Kasumi-1 (cell line): ENCODE measurements at regions not wholly inside any gene's neighbourhood (a gene's known extent, or its start where the extent isn't known, plus 50 kb on each side); places are given as distances from the start of the nearest gene placed in this dataset.

Experiments
- DNase-seq, 2 experiments: peaks; one replicate each; lab custom pipeline; 2025; lab: John Stamatoyannopoulos, UW

DNA sequence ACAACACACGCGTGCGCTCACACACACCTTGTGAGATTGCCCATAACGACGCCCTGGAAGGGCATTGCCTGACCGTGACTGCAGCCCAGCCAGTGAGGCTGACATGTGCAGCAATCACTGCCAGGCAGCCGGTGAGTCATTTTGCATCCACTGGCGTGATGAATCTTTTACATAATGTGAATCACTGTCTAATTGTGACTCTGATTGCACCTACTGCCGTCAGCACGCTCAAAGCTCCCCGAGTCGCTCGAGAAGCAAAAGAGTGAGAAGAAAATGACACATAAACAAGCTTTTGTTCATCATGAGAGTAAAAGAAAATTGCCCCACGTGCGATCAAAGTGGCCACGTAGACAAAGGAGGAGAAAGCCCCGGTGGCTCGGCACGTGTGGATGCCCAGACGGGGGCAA lies 117.4 kb upstream of the PFKP start:
- DNase-seq: no peak

DNA sequence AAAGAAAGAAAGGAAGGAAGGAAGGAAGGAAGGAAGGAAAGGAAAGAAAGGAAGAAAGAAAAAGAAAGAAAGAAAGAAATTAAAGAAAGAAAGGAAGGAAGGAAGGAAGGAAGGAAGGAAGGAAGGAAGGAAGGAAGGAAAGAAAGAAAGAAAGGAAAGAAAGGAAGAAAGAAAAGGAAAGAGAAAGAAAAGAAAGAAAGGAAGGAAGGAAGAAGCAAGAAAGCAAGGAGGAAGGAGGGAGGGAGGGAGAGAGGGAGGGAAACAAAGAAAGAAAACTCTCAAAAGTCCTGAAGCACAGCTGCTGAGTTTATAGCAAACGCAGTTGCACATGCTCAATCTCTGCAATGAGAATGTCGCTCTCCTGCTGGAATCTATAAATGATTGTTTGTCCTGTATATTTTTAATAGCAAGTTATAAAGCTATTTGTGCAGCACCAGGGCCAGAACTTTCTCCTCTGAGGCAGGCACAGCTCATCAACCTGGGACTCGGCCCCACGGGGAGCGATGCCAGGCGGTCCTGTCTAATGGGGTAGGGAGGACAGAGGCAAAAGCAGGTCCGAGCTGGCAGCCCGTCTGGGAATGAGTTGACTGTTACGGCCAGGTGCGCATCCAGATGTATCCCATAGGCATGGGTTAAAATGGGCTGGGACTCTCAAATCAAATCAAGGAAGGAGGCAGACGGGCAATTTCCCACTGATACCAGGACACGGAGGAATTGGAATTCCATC lies 118.0 kb upstream of the PFKP start:
- DNase-seq: no peak

DNA sequence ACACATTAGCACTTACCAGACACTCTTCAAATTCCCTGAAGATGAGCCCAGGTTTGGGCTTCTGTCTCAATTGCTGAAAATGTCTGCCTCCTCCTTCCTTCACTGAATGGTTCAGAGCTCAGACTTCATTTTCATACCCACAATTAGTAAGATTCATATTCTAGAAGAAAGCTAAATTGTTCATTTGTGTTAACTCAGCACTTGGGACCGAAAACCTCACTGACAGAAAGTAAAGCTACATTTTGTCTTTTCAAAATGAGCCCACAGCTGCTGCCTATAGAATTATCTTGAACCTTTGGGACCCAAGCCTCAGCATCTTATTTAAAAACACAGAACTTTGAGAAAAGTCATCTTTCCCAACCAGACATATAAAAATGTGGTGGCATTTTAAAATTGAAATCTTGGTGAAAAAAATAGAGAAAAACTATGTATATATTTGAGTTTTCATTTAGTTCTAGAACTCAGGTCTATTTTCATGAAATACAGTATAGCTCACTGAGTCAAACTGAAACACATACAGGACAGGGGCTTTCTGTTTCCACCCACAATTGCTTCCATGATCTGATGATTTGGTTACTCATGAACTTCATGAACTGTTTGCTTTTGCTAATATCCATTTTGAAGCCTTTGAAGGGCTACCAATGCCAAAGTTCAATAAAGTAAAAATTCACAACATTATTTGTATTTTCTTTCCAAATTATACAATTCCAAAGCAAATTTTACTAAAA lies 119.1 kb upstream of the PFKP start:
- DNase-seq: no peak

DNA sequence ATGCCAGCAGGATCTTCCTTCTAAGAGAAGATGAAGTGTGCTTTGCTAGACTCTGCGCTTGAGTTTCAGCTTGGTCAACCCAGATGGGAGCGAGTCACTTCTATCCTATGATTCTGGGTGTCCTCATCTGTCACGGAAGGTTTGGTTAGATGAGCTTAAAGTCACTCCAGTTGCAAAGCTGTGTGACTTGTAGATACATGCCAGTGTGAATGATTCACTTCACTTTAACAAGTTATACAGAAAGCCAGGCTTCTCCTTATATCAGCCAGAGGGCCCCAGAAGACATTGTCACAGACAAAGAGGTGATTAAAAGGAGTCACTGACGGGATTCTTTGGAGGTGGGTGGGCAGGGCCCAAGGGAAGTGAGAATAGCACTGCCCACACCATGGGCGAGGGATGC lies 122.6 kb upstream of the PFKP start:
- no peak for DNase-seq

DNA sequence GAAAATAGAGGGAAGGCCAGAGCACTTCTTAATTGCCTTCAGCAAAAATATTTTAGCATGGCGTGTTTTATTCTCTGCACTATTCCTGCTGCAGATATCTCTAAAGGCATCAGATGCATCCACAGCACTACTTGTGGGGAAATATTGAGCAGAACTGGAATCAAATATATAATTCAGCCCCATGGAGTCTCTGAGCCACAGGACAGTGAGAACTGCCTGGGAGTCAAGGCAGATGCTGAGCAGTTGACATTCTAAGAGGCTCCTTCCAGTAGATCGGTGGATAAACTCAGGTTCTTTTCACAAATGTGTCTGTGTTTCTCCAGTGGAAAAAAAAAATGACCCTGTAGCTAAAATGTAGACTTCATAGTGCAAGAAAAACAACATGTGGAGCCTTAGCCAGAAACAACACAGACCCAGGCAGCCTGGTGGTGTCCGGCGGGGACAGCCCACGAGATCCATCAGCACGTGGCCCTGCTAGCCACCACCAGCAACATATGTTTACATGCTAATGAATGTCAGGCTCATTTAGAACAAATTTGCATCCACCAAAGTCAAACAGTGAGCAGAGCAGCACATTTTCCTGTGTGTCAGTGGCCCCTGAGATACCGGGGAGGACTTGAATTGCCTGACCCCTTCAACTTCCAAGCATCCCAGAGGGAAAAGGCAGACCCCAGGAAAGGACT lies 123.3 kb upstream of the PFKP start:
- DNase-seq: no peak

DNA sequence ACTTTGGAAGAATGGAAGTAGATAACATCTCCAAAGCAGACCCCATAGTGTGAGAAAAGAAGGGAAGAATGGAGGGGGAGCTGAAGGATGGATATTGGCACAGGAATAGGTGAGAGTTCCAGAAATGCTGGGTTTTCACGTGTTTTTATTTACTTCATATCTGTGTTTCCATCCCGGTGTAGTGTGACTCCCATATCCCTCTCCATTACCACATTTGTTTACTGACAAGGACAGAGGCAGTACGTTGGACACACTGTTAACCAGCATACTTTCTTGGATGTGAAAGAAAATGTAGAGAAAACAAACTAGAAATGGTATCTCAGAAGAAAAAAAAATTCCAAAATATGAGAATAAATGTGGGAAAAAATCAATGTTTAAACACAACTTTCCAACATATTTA lies 124.4 kb upstream of the PFKP start:
- no peak for DNase-seq

DNA sequence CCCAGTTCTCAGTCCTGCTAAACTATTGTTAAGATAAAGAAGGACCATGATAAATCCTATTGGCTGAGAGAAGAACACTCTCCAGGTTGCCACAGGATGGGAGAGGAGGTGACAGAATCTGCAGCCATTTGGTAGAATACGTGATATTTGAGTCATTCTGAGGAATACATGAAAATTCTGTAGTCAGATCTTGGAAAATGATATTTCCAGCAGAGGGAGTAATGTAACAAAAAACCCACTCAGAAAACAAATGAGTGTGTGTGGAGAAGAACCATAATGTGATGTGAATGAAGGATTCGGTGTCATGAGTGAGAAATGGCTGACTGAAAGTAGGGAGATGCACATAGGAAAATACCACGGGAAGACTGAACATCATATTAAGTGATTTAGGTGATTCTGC lies 128.5 kb upstream of the PFKP start:
- DNase-seq: no peak

DNA sequence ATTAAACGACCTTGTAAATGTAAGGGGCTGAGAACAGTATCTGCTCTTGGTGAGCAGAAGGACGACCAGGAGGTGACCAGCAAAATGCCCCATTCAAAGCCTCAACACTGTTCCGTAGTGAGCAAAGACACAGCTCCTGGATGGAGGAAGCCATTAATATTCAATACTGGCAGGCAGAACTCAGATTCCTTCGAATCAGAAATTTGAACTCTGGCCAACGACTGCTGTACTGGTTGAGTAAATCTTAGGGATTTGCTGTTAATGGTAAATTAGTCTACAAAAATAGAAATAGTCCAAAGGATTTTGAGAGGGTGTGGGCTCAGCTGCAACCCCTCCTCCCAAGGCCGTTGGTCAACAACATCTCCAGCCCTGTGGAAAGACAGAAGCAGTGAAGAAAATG lies 130.5 kb upstream of the PFKP start:
- no peak for DNase-seq

DNA sequence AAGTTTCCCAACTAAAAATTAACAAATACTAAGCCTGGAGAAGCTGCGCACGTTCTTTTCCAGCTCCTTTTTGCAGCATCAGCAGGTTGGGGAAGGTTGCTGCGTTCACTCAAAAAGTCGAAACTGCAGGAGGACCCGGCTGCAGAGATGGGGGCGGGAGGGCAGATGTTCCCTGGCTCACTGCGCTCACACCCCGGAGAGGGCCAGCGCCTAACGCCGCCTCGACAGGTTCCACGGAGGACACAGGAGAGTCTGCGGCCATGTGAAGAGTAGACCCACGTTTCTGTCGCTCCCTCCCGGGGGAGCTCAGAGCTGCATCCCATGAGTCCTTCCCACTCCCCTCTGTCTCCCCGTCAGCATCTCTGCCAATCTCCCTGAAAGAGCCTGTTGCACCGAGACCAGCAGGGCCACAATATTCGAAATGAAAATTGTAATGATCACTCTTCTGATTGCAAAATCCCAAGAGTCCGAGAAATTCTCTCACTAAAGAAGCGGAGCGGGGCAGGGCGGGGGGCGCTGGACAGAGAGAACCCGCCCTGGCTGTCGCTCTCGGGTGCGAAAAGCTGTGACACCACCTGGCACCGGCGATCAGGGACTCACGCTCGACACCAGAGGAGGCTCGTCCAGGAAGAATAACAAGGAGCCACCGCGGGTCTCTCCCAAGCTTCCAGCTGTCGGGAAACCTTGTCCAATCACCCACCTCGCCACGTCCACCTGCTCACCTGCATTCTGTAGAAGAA lies 131.5 kb upstream of the PFKP start:
- DNase-seq: no peak

DNA sequence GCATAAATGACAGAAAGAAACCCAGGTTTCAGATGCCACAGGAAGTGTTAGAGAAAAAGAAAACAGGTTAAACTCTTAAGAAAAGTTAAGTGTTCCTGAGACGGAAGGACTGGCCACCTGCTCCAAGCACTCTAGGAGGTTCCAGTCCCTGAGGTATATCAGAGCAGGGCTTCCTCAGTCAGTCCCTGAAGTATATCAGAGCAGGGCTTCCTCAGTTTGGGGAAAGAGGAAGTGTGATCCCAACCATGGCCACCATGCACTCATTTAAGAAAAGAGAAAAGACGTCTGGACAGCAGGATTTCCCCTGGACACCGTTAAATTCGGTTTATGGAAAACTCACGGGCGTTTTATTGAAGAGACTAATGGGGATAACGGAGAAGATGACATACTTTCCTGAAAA lies 133.4 kb upstream of the PFKP start:
- peak; percentile 27 to 30 for DNase-seq

DNA sequence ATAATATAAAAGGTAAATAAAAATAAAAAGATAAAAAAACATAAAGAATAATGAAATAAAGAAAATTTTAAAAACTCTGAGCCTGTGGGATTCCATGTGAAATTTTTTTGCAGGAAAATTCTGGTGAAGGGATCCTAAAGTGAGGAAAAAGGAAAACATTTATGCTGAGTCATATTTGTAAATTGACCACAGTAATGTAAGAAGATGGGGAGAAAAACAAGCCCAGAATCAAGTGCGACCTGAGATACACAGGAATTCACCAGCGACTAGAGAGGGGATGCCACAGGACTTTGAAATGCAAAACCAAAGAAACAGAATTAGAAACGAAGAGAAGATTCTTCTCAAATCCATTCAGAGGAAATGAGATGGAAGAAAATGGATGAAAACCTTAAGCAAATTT lies 133.8 kb upstream of the PFKP start:
- DNase-seq: no peak

DNA sequence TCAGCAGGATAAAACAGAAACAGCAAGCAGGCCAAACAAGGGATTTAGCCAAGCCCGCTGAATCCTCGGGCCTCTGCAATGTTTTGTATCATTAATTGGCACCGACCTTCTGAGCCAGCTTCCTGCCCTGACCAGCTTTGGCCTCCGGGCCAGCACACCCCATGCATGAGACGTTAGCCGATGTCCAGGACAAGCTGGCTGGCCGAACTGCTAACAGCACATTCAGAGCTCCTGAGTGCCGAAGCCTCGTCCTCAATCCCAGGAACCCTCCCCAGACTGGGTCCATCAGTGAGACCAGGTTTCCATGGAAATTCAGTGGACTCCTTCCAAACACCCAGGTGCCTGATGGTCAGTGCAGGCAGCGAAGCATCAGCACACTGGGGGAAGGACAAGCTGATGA lies 134.3 kb upstream of the PFKP start:
- DNase-seq: no peak

DNA sequence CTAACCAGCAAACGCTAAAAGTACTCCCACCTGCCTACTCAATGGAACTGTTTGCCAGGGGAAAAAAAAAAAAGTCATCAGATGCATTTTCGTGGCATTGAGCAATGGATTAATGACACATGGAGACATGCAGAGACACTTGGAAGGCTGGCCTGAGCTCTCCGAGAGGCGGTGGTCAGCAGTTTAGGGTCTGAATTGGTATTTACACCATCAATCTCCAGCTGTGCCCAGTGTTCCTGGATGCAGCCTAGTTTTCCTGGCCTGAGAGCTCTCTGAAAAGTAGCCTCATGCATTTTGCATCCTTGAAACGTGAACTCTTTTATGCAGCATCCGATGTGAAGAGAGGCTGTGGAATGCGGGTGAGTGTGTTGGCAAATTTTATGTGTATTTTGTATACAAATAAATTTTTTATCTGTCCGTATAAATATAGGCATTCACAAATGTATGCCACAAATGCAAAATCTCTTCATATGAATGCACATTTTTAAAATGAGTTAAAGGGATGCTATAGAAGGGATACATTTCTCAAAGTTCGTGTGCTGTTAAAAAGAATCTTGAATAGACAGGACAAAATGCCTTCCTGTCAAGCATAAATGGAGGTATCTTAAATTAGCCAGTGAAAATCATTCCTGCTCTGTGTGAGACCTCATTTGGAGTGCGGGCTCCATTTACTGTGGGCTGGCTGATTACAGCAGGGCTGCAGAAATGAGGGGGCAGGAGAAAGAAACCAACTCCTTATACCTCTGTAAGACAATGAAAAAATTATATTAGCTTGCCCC lies 137.7 kb upstream of the PFKP start:
- DNase-seq: no peak

DNA sequence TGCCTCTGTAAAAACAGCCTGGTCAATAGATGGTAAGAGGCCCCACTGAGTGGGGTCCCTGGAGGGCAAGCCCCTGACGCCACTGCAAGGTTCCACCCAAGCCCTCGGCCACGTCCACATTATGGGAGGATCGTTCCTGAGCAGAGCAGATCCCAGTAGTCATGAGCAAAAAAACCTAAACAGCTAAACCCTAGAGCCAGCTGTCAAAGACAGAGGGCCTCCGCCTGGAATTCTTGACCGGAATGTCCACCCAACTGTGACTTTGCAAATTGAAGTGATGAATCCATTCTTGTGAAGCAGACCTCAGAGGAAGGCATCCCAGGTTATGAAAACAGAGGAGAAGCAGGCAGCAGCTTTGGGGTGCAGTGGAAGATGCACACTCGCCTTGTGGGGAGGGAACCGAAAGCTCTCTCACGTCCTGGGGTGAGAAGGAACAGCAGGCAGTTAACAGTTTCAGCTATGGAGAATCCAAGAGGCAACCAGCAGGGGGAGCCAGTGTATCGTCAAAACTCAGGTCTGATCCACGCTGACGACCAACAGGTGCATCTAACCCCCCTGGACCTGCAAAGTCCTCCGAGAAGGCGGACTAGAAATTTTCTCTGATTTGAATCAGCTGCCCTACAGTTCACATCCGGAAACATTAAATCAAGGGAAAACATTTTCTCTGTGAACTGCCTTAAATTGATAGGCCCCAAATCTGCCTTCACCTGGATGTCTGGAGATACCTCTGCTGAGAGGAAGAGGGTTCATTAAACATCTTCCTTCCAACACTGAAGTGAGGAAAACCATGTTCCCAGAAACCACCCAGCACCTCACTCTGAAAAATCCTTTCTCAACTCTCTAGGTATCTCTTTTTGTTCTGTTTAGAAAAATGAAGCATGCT lies 139.1 kb upstream of the PFKP start:
- DNase-seq: peak; percentile 66 to 85

DNA sequence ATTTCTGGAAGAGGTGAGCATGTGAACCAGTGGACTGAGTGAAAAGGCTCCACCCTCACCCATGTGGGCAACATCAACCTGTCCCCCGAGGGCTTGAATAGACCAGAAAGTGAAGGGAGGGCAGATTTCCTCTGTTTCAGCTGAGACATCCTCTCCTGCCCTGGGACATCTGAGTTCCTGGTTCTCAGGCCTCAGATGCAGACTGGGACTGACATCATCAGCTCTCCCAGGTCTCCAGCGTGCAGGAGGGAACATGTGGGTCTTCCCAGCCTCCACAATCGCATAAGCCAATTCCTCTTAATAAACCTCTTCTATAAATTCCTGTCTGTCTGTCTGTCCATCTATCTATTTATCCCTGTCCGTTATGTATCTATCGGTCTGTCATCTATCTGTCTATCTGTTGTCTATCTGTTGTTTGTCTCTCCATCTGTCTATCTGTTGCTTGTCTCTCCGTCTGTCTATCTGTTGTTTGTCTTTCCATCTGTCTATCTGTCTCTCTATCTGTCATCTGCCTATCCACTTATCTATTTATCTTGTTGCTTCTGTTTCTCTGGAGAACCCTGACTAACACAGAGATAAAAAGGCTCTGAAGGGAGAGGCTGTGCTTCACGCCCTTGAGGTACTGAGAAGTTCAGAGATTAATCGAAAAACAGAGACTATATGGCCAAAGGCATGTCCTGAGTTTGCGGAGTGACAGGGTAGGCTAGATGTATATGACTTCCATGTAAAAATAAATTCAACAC lies 140.3 kb upstream of the PFKP start:
- DNase-seq: no peak

DNA sequence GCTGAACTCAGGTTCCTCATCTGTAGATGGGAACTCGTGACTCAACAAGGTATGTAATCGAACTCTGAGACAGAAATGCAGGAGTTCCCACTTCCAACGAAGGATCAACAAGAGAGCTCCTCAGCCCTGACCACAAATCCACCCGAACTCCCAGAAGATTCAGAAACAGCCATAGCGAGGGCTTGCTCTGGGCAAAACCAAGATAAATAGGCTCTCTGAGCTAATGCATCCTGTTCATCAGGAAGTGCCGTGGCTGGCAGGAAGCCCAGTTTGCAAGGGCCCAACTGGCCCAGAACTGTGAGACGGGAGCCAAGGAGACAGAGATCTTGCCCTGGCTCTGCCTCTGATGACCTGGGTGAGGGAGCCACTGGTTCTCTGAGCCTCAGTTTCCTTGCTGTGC lies 141.7 kb upstream of the PFKP start:
- DNase-seq: peak; percentile 72 to 78

DNA sequence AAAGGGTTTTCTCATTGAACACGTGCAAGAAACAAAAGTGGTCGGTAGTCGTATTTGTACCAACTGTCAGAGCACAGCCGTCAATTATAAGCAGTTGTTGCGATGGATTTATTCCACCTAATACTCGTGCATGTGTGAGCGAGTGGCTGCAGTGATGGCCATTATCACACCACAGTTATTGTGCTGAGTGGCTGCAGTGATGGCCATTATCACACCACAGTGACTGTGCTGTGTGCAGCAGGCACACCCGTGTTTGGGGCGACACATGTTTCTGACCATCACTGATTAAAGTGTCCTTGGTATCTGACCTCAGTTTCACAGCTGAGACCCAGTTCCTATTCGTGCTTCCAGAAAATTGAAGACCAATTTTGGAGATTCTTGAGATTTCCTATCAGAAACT lies 142.9 kb upstream of the PFKP start:
- DNase-seq: no peak

DNA sequence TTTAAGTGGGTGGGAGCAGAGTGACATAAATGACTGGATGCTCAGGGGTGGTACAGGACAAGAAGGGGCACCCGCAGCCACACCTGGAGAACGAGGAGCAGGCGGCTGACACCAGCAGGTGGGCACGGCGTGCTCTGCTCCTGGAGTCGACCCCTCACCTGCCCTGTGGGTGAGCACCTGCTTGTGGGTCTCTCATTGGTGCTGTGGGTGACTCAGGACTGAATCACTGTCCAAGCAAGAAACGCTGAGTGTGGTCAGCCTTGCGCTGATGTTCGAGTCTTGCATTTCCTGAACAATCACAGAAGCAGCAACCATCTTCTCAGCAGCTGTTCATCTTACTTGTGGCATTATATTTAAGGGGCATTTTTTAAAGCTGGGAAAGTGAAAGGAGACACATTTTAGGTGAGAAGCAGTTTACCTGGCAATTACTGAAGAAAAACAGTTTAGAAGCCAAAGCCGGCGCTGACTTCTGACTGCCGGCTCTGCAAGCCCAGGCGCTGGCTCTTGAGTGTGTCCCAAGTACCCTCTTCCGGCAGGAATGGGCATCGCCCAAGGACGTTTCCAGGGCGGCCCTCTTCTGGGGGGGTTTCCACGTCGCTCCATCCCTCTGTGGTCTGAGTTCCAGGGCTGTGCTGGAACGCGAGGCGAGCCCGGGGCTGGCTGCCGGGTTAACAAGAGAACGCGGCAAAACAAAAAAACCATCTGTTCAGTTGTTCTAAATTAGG lies 145.2 kb upstream of the PFKP start:
- no peak for DNase-seq

DNA sequence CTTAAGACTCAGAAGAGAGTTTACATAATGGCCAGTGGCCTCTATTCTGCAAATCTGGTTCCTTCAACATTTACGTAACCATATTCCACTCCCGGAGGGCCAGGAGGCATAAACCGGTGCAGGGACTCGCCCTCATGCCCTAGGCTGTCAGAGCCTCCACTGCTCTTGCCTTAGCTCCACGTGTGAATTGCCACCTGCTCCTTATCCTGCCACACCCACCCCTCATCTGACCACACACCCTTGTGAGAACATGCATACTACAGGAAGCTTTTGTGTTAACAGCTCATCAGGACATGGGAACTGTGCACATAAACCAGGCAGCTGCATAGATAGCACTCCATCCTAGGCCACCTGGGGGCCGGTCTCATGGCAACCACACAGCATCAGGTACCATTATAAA lies 146.7 kb upstream of the PFKP start:
- DNase-seq: no peak
